Erythroblast (primary cell): ENCODE measurements at regions not wholly inside any gene's neighbourhood (a gene's known extent, or its start where the extent isn't known, plus 50 kb on each side); places are given as distances from the start of the nearest gene placed in this dataset.

ENCODE experiments used
- GATA1 ChIP-seq: IDR thresholded peaks from 2 replicates; pipeline ENCODE4 v1.6.1; 2011; ENCODE audit warnings: low read depth, mild to moderate bottlenecking, control low read depth, low read length, moderate library complexity
- POLR2A ChIP-seq: IDR thresholded peaks from 2 replicates; pipeline ENCODE4 v1.6.1; 2011; ENCODE audit warnings: mild to moderate bottlenecking, low read length

- TF ChIP-seq POLR2A: no peak
- TF ChIP-seq GATA1: no peak
These were observed 70.4 kb upstream of the IPO9 start for GRCh38 chr1:201758499-201759050.
